GM06990 (cell line): ENCODE measurements at regions not wholly inside any gene's neighbourhood (a gene's known extent, or its start where the extent isn't known, plus 50 kb on each side); places are given as distances from the start of the nearest gene placed in this dataset.

Source experiments
- DNase-seq: peaks from one replicate; pipeline ENCODE4 v3.0.0-alpha.2; 2011; ENCODE audit not compliant: insufficient read length; ENCODE audit errors: extremely low read depth
- H3K27me3 ChIP-seq: replicated peaks from 2 replicates; pipeline ENCODE4 v1.6.0; 2011; ENCODE audit warnings: low read length; ENCODE audit not compliant: control insufficient read depth, insufficient read depth
- H3K36me3 ChIP-seq: 2 replicates; pipeline ENCODE4 v1.5.1; 2011; ENCODE audit warnings: low read length; ENCODE audit not compliant: control insufficient read depth, insufficient read depth
- H3K4me3 ChIP-seq: replicated peaks from 2 replicates; pipeline ENCODE4 v1.5.1; 2011; ENCODE audit warnings: low read depth, mild to moderate bottlenecking, control low read depth, low read length
- CTCF ChIP-seq: IDR thresholded peaks from 2 replicates; pipeline ENCODE4 v1.5.1; 2011; ENCODE audit warnings: low read length, control low read depth, mild to moderate bottlenecking, inconsistent platforms; ENCODE audit not compliant: insufficient read depth, poor library complexity, severe bottlenecking

DNA sequence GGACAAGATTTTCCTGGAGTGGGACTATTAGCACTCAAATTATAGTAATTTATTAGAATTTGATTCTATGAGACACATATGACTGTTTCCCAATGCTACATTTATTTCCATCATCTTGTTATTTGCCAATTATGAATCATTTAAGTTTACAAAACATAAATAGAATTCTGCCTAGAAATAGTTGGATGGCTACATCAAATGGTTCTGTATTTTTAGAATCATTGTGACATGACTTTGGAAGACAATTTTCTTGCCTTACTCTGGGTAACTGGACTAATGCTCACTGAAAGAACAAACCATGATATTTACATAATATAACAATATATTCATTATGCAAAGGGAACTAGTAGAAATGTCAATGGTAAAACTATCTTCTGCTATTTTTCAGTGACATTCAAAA lies 173.5 kb downstream of the ZIC1 start:
- TF ChIP-seq CTCF, result no peak
- no peaks in the 10 kb centered on the region for H3K36me3 ChIP-seq
- H3K4me3 ChIP-seq, result no peak overlapping the region
- DNase-seq, result no peak
- H3K27me3 ChIP-seq, result no peaks in the 10 kb centered on the region

DNA sequence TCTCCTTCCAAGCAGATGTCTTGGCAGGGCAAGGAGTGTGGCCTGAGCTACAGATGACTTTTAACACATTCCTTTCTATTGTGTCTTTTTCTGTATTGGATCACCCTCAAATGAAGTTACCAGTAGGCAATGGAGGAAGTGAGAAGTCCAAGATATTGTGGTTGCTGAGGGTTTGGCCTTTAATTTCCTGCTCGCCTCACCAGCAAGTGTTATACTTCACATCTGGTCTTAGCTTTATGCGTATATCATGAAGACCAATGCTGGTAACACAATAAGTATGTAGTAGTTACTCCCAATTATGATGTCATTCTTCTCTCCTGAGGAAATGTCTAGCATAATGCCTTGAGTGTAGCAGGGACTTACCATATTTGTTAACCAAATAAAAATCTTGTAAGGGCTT lies 179.9 kb downstream of the ZIC1 start:
- DNase-seq, result no peak
- no peaks in the 10 kb centered on the region for H3K36me3 ChIP-seq
- H3K27me3 ChIP-seq, result no peaks in the 10 kb centered on the region
- H3K4me3 ChIP-seq, result no peak overlapping the region
- no peak for TF ChIP-seq CTCF

DNA sequence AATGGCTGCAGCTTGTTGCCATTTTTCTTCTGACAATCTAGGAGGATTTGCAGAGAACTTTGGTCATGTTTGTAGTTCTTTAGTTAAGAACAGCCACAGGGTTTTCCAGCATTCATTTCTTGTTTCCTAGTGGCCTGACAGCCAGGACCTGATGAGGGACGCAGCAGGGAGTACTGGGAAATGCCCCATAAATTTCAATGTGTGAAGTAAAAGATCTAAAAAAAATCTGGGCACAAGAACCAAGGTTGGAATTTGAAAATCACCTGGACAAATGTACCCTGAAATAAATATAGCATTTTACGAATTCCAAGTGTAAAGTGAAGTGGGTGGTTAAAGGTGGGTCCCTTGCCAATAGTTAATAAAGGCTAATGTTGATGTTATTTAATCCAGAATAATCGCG lies 195.0 kb downstream of the ZIC1 start:
- no peak for TF ChIP-seq CTCF

DNA sequence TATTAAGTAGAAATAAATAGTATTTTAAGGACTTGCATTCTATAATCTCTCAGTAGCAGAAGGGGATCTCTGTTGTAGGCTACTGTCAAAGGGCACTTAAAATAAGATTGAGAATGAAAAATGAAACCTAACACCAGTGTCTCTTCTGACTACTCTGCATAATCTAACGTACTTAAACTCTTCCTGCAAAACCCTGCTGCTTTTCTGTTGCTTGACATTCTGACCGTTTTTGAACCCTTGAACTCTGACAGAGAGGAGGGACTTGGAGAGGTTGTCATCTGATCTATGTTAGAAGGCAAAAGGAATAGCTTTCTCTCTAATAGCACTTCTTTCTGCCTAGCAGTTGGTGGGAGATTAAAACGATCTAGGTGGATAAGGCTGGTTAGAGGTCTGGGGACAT lies 204.6 kb downstream of the ZIC1 start:
- TF ChIP-seq CTCF, result no peak
- Histone ChIP-seq H3K27me3 (no peaks in the 10 kb centered on the region), H3K36me3 (no peaks in the 10 kb centered on the region), H3K4me3 (no peak overlapping the region)
- no peak for DNase-seq

More for the DNA sequence above, 195.0 kb downstream of the ZIC1 start:
- Histone ChIP-seq H3K27me3 (no peaks in the 10 kb centered on the region), H3K4me3 (no peak overlapping the region), H3K36me3 (no peaks in the 10 kb centered on the region)
- DNase-seq, result no peak

- no peak for TF ChIP-seq CTCF
- no peak for DNase-seq
- H3K4me3 ChIP-seq, result no peak overlapping the region
- no peaks in the 10 kb centered on the region for H3K36me3 ChIP-seq
- no peaks in the 10 kb centered on the region for H3K27me3 ChIP-seq
Measured at GRCh38 chr3:147614210-147614609, 205.0 kb downstream of the ZIC1 start.

GRCh38 chr3:147615035-147615434 lies 205.9 kb downstream of the ZIC1 start:
- H3K27me3 ChIP-seq, result no peaks in the 10 kb centered on the region
- DNase-seq, result no peak
- TF ChIP-seq CTCF, result no peak

More at GRCh38 chr3:147615035-147615434, 205.9 kb downstream of the ZIC1 start:
- H3K4me3 ChIP-seq, result no peak overlapping the region
- no peaks in the 10 kb centered on the region for H3K36me3 ChIP-seq
